C4-2B (cell line): ENCODE measurements at regions not wholly inside any gene's neighbourhood (a gene's known extent, or its start where the extent isn't known, plus 50 kb on each side); places are given as distances from the start of the nearest gene placed in this dataset.

Experiments
- ZFX ChIP-seq: fragments of 450-650 bp; IDR thresholded peaks from 2 replicates; pipeline ENCODE4 v1.6.1; 2017
- TF ChIP-seq, protein P1 (sequence below): fragments of 450-650 bp; conservative IDR thresholded peaks from 2 replicates; pipeline ENCODE4 v1.5.1; 2017; ENCODE audit warnings: mild to moderate bottlenecking

DNA sequence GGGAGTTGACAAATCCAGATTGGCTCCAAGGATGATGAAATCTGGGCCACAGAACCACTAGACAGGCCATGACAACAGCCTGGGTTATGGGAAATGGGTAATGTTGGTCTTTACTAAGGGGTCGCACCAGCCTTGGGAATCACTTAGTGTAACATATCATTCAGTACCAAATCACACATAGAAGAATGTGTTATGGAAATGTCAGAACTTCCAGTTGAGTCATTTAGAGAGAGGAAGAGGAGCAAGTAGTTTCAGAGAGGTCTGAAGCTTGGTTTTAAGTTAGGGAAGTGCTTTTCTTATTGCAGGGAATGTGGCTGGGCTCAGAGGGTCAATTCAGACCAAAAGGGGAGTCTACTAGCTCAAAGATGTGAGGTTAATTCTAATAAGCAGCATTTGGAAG, 241.6 kb upstream of the ZPLD1 start:
- TF ChIP-seq, protein P1, sequence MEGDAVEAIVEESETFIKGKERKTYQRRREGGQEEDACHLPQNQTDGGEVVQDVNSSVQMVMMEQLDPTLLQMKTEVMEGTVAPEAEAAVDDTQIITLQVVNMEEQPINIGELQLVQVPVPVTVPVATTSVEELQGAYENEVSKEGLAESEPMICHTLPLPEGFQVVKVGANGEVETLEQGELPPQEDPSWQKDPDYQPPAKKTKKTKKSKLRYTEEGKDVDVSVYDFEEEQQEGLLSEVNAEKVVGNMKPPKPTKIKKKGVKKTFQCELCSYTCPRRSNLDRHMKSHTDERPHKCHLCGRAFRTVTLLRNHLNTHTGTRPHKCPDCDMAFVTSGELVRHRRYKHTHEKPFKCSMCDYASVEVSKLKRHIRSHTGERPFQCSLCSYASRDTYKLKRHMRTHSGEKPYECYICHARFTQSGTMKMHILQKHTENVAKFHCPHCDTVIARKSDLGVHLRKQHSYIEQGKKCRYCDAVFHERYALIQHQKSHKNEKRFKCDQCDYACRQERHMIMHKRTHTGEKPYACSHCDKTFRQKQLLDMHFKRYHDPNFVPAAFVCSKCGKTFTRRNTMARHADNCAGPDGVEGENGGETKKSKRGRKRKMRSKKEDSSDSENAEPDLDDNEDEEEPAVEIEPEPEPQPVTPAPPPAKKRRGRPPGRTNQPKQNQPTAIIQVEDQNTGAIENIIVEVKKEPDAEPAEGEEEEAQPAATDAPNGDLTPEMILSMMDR: no peak
- TF ChIP-seq ZFX: no peak
